GM12892 (cell line): ENCODE measurements at regions not wholly inside any gene's neighbourhood (a gene's known extent, or its start where the extent isn't known, plus 50 kb on each side); places are given as distances from the start of the nearest gene placed in this dataset.

Experiments used
- POLR2A ChIP-seq: IDR thresholded peaks from 2 replicates; pipeline ENCODE4 v1.6.1; 2011; ENCODE audit warnings: low read depth, low read length, control low read depth
- POLR2AphosphoS5 ChIP-seq: IDR thresholded peaks from 2 replicates; pipeline ENCODE4 v1.6.1; 2011; ENCODE audit warnings: low read depth, low read length, control low read depth

GRCh38 chr4:83660578-83660977, 124.7 kb downstream of the GPAT3 start:
- TF ChIP-seq POLR2AphosphoS5 (no peak), POLR2A (no peak)
